ENCODE measurements at regions not wholly inside any gene's neighbourhood (a gene's known extent, or its start where the extent isn't known, plus 50 kb on each side); places are given as distances from the start of the nearest gene placed in this dataset.

- Histone ChIP-seq H3K27ac (ENCODE audit: low read depth, low read length) (no peak overlapping the region), H3K27me3 (ENCODE audit: insufficient read depth, low read length) (no peaks in the 10 kb centered on the region), H3K9me3 (ENCODE audit: control insufficient read depth in 1 of 2, low read length in 2 of 2) (no peaks in the 10 kb centered on the region), H3K4me3 (ENCODE audit: low read length in 2 of 2) (no peak overlapping the region), H3K36me3 (ENCODE audit: insufficient read depth, low read length) (no peaks in the 10 kb centered on the region), H3K4me1 (ENCODE audit: insufficient read depth, low read length) (no peaks in the 10 kb centered on the region)
- no peaks in the 10 kb centered on the region for H3K4me1 Mint-ChIP-seq
- no peaks in the 10 kb centered on the region for H3K27me3 Mint-ChIP-seq
- intact Hi-C loops (cut with micrococcal nuclease): no loop called here
- no peak for DNase-seq
- no peaks in the 10 kb centered on the region for H3K36me3 Mint-ChIP-seq
- CTCF ChIA-PET (ENCODE audit: partially characterized antibody): no interaction called here
- peaks cover 3 to 27% (median 14%) of the 10 kb centered on the region in 8 donors for H3K9me3 Mint-ChIP-seq
- H3K4me3 Mint-ChIP-seq: no peak overlapping the region
- POLR2A ChIA-PET (ENCODE audit: partially characterized antibody): no interaction called here
- H3K27ac Mint-ChIP-seq: no peak overlapping the region
Observed at GRCh38 chr6:167552961-167553735, 228.3 kb downstream of the TTLL2 start.

- no peaks in the 10 kb centered on the region for H3K36me3 ChIP-seq (ENCODE audit: insufficient read depth, low read length)
- no peaks in the 10 kb centered on the region for H3K27me3 Mint-ChIP-seq
- H3K4me3 ChIP-seq (ENCODE audit: low read length in 2 of 2): no peak overlapping the region
- no peak overlapping the region for H3K27ac ChIP-seq (ENCODE audit: low read depth, low read length)
- no peaks in the 10 kb centered on the region for H3K27me3 ChIP-seq (ENCODE audit: insufficient read depth, low read length)
- POLR2A ChIA-PET (ENCODE audit: partially characterized antibody): no interaction called here
- intact Hi-C loops (cut with micrococcal nuclease): no loop called here
- H3K36me3 Mint-ChIP-seq: no peaks in the 10 kb centered on the region
- H3K9me3 Mint-ChIP-seq: peaks cover 3 to 27% (median 15%) of the 10 kb centered on the region in 8 donors
- CTCF ChIA-PET (ENCODE audit: partially characterized antibody): no interaction called here
- no peaks in the 10 kb centered on the region for H3K4me1 Mint-ChIP-seq
- no peak for DNase-seq
- no peaks in the 10 kb centered on the region for H3K4me1 ChIP-seq (ENCODE audit: insufficient read depth, low read length)
- no peak overlapping the region for H3K4me3 Mint-ChIP-seq
- H3K27ac Mint-ChIP-seq: no peak overlapping the region
- no peaks in the 10 kb centered on the region for H3K9me3 ChIP-seq (ENCODE audit: control insufficient read depth in 1 of 2, low read length in 2 of 2)
Observed at GRCh38 chr6:167553736-167554119, 228.8 kb downstream of the TTLL2 start.

GRCh38 chr6:167554854-167555253 is 230.0 kb downstream of the TTLL2 start:
- Mint-ChIP-seq H3K36me3 (no peaks in the 10 kb centered on the region), H3K27me3 (peaks cover 0 to 1% of the 10 kb centered on the region in 2 donors), H3K4me1 (no peaks in the 10 kb centered on the region), H3K4me3 (no peak overlapping the region), H3K27ac (no peak overlapping the region), H3K9me3 (peaks cover 3 to 27% (median 15%) of the 10 kb centered on the region in 8 donors)
- intact Hi-C loops (cut with micrococcal nuclease): no loop called here
- no peaks in the 10 kb centered on the region for H3K36me3 ChIP-seq (ENCODE audit: insufficient read depth, low read length)
- no peaks in the 10 kb centered on the region for H3K9me3 ChIP-seq (ENCODE audit: control insufficient read depth in 1 of 2, low read length in 2 of 2)
- ChIA-PET CTCF (ENCODE audit: partially characterized antibody) (no interaction called here), POLR2A (ENCODE audit: partially characterized antibody) (no interaction called here)
- no peaks in the 10 kb centered on the region for H3K4me1 ChIP-seq (ENCODE audit: insufficient read depth, low read length)
- H3K4me3 ChIP-seq (ENCODE audit: low read length in 2 of 2): no peak overlapping the region
- DNase-seq: no peak
- H3K27me3 ChIP-seq (ENCODE audit: insufficient read depth, low read length): no peaks in the 10 kb centered on the region
- H3K27ac ChIP-seq (ENCODE audit: low read depth, low read length): no peak overlapping the region

GRCh38 chr6:167555836-167556235 is 230.9 kb downstream of the TTLL2 start:
- Histone ChIP-seq H3K36me3 (ENCODE audit: insufficient read depth, low read length) (no peaks in the 10 kb centered on the region), H3K27me3 (ENCODE audit: insufficient read depth, low read length) (no peaks in the 10 kb centered on the region), H3K9me3 (ENCODE audit: control insufficient read depth in 1 of 2, low read length in 2 of 2) (no peaks in the 10 kb centered on the region), H3K4me1 (ENCODE audit: insufficient read depth, low read length) (no peaks in the 10 kb centered on the region), H3K27ac (ENCODE audit: low read depth, low read length) (no peak overlapping the region), H3K4me3 (ENCODE audit: low read length in 2 of 2) (no peak overlapping the region)
- Mint-ChIP-seq H3K27ac (no peak overlapping the region), H3K9me3 (peaks cover 3 to 27% (median 15%) of the 10 kb centered on the region in 8 donors), H3K4me1 (no peaks in the 10 kb centered on the region), H3K36me3 (no peaks in the 10 kb centered on the region), H3K4me3 (no peak overlapping the region), H3K27me3 (peaks cover 0 to 1% of the 10 kb centered on the region in 2 donors)
- ChIA-PET CTCF (ENCODE audit: partially characterized antibody) (no interaction called here), POLR2A (ENCODE audit: partially characterized antibody) (no interaction called here)
- DNase-seq: no peak
- intact Hi-C loops (cut with micrococcal nuclease): no loop called here

- Mint-ChIP-seq H3K9me3 (peaks cover 3 to 27% (median 15%) of the 10 kb centered on the region in 8 donors), H3K27me3 (peaks cover 0 to 1% of the 10 kb centered on the region in 2 donors), H3K4me3 (no peak overlapping the region), H3K36me3 (no peaks in the 10 kb centered on the region), H3K27ac (no peak overlapping the region), H3K4me1 (no peaks in the 10 kb centered on the region)
- POLR2A ChIA-PET (ENCODE audit: partially characterized antibody): no interaction called here
- Histone ChIP-seq H3K36me3 (ENCODE audit: insufficient read depth, low read length) (no peaks in the 10 kb centered on the region), H3K27me3 (ENCODE audit: insufficient read depth, low read length) (no peaks in the 10 kb centered on the region), H3K4me3 (ENCODE audit: low read length in 2 of 2) (no peak overlapping the region), H3K9me3 (ENCODE audit: control insufficient read depth in 1 of 2, low read length in 2 of 2) (no peaks in the 10 kb centered on the region), H3K4me1 (ENCODE audit: insufficient read depth, low read length) (no peaks in the 10 kb centered on the region), H3K27ac (ENCODE audit: low read depth, low read length) (no peak overlapping the region)
- no peak for DNase-seq
- CTCF ChIA-PET (ENCODE audit: partially characterized antibody): no interaction called here
- intact Hi-C loops (cut with micrococcal nuclease): no loop called here
Observed at GRCh38 chr6:167557675-167558074, 232.8 kb downstream of the TTLL2 start.

GRCh38 chr6:167558246-167559177 is 233.6 kb downstream of the TTLL2 start:
- intact Hi-C loops (cut with micrococcal nuclease): no loop called here
- DNase-seq: no peak
- POLR2A ChIA-PET (ENCODE audit: partially characterized antibody): no interaction called here
- Histone ChIP-seq H3K36me3 (ENCODE audit: insufficient read depth, low read length) (no peaks in the 10 kb centered on the region), H3K4me3 (ENCODE audit: low read length in 2 of 2) (no peak overlapping the region), H3K27me3 (ENCODE audit: insufficient read depth, low read length) (no peaks in the 10 kb centered on the region), H3K27ac (ENCODE audit: low read depth, low read length) (no peak overlapping the region), H3K4me1 (ENCODE audit: insufficient read depth, low read length) (no peaks in the 10 kb centered on the region), H3K9me3 (ENCODE audit: control insufficient read depth in 1 of 2, low read length in 2 of 2) (no peaks in the 10 kb centered on the region)
- Mint-ChIP-seq H3K4me3 (no peak overlapping the region), H3K9me3 (peaks cover 3 to 27% (median 15%) of the 10 kb centered on the region in 8 donors), H3K27ac (no peak overlapping the region), H3K4me1 (no peaks in the 10 kb centered on the region), H3K27me3 (peaks cover 0 to 1% of the 10 kb centered on the region in 2 donors), H3K36me3 (no peaks in the 10 kb centered on the region)
- CTCF ChIA-PET (ENCODE audit: partially characterized antibody): no interaction called here

- Histone ChIP-seq H3K27me3 (ENCODE audit: insufficient read depth, low read length) (no peaks in the 10 kb centered on the region), H3K27ac (ENCODE audit: low read depth, low read length) (no peak overlapping the region), H3K4me1 (ENCODE audit: insufficient read depth, low read length) (no peaks in the 10 kb centered on the region), H3K36me3 (ENCODE audit: insufficient read depth, low read length) (no peaks in the 10 kb centered on the region), H3K9me3 (ENCODE audit: control insufficient read depth in 1 of 2, low read length in 2 of 2) (no peaks in the 10 kb centered on the region), H3K4me3 (ENCODE audit: low read length in 2 of 2) (no peak overlapping the region)
- POLR2A ChIA-PET (ENCODE audit: partially characterized antibody): no interaction called here
- no peak overlapping the region for H3K4me3 Mint-ChIP-seq
- peaks cover 3 to 26% (median 15%) of the 10 kb centered on the region in 8 donors for H3K9me3 Mint-ChIP-seq
- no peak overlapping the region for H3K27ac Mint-ChIP-seq
- intact Hi-C loops (cut with micrococcal nuclease): no loop called here
- CTCF ChIA-PET (ENCODE audit: partially characterized antibody): no interaction called here
- no peak for DNase-seq
- no peaks in the 10 kb centered on the region for H3K36me3 Mint-ChIP-seq
- H3K4me1 Mint-ChIP-seq: peaks cover 0 to 2% (median 0%) of the 10 kb centered on the region in 4 donors
- H3K27me3 Mint-ChIP-seq: peaks cover 1 to 2% of the 10 kb centered on the region in 2 donors
Observed at GRCh38 chr6:167559675-167560479, 235.0 kb downstream of the TTLL2 start.

Measured in CD4-positive, alpha-beta memory T cell (primary cell).